ENCODE measurements at regions not wholly inside any gene's neighbourhood (a gene's known extent, or its start where the extent isn't known, plus 50 kb on each side); places are given as distances from the start of the nearest gene placed in this dataset.

DNA sequence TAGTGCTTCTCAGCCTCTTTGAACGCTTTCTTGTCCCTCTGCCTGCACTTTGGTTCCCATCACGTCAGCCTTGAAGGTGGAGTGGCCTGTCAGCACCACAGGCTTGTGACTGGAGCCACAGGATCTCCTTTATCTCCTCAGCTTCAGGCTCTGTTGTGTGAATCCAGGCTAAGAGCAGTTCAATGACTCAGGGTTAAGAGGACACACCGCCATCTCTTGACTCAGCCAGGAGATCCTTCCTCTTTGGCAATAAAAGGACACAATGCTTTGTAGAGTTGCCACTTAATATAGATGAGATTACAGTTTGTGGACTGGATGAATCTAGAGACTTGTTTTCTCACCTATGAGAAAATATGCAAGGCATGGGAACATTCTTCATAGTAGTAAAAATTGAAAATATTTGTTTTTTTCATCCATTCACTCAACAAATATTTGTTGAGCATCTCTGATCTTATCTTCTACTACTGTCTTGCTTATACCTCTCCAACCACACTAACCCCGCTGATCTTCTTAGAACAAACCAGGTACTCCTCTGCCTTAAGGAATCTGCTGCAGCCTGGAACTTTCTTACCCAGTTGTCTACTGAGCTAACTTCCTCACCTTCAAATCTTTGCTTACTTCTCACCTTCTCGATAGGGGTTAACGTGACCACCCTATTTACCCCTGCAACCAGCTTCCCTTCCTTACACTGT lies 62.3 kb downstream of the UCHL1 start:
- FAIRE-seq (peak; percentile 35), DNase-seq (ENCODE audit: low spot score) (peak; percentile 42)

DNA sequence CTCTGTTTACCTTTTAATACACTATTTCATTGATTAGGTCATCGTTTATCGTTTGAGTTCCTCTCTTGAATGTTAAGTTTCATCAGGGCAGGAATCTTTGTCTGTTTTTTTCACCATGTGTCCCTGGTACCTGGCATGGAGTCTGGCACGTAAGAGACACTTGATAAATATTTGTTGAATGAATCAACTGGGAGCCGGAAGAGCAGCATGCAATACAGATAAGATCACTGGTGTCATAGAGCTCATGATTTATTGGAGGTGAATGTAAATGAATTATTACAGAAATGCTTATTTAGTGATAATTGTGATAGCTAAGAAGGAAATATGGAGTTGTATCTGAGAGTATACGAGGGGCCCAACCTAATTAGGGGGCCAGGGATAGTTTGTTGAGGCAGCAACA lies 62.8 kb downstream of the UCHL1 start:
- FAIRE-seq, result no peak
- DNase-seq (ENCODE audit: low spot score), result peak; percentile 53

DNA sequence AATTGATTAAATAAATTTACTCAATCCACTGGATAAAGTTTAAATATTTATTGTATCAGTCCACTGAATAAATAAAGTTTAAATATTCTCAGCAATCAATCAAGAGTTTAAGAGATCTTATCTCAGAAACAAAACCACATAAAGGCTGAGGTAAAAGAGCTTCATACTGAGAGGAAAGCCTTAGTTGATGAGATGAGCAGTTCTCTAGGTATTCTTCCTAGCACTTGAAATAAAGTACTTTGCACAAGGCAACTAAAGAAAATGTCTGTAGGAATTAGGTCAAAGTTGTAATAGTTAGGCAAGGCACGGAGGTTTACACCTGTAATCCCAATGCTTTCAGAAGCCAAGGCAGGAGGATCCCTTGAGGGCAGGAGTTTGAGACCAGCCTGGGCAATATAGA lies 63.5 kb downstream of the UCHL1 start:
- DNase-seq (ENCODE audit: low spot score), result no peak
- no peak for FAIRE-seq

DNA sequence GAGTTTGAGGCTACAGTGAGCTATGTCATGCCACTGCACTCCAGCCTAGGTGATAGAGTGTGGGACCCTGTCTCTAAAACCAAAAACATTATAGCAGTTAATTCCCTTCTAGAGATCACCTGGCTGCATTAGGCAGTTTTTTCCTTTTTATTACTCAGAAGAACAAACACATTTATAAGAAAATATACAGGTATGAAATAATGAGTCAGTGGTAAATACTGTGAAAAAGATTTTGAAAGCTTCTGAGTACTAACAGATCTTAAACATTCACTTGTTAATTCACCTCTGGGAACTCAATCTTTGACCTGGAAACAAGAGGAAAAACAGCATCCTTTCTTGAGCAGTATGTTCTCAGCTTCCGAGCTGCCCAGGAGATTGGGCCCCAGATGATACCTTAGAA lies 64.1 kb downstream of the UCHL1 start:
- DNase-seq (ENCODE audit: low spot score) (no peak), FAIRE-seq (no peak)

DNA sequence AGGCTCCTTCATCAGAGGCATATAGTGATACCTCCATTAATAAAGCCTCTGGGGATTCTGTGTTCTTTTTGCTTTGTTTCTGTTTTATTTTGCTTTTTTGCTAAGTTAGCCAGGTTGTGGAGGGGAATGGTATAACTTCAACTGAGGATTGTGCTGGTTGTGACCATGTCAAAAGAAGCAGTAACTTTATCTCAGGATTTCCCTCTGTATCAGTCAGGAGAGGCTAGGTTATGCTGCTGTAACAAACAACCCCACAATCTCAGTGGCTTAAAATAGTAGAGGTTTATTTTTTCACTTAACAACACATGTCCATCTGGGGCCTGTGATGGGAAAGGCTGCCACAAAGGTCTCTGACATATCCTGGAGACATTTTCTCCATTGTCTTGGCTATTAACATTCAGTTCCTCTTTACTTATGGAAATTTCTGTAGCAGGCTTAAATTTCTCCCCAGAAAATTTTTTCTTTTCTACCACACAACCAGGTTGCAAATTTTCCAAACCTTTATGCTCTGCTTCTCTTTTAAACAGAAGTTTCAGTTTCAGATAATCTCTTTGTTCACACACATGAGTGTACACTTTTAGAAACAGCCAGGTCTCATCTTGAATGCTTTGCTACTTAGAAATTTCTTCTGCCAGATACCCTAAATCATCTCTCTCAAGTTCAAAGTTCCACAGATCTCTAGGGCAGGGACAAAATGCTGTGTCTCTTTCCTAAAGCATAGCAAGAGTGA lies 64.7 kb downstream of the UCHL1 start:
- FAIRE-seq (no peak), DNase-seq (ENCODE audit: low spot score) (no peak)

DNA sequence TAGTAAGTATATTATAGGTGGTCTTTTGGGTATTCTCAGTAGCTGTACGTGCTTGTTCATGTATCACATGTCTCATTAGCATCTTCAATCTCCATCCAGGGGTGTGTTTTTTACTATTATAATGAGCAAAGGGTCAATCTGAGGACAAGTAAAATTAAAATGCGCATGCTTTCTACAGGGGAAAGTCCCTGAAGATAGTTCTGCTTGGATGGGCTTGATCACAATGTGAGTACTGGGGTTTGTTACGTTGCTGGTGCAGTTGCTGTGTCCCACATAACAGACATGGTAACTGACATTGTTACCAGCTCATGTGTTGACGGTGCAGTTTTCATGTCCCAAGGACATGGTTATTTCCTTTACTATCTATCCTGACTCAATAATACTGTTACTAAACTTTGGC lies 65.9 kb downstream of the UCHL1 start:
- DNase-seq (ENCODE audit: low spot score) (no peak), FAIRE-seq (peak; percentile 37)

DNA sequence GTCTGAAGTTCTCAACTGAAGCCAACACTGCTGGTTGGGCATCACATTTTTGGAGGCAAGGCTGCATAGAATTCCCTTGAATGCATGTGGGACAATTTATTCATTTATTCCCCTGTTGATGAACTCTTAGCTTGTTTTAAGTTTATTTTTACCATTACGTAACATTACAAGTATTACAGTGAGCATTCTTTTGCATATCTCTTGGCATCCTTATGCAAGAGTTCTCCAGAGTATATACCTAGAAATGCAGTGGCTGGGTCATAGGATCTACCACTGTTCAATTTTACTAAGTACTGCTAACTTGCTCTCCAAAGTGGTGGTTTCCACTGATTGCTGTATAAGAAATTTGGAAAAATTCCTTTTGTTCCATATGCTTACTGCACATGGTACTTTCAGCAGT lies 66.5 kb downstream of the UCHL1 start:
- no peak for DNase-seq (ENCODE audit: low spot score)
- no peak for FAIRE-seq

DNA sequence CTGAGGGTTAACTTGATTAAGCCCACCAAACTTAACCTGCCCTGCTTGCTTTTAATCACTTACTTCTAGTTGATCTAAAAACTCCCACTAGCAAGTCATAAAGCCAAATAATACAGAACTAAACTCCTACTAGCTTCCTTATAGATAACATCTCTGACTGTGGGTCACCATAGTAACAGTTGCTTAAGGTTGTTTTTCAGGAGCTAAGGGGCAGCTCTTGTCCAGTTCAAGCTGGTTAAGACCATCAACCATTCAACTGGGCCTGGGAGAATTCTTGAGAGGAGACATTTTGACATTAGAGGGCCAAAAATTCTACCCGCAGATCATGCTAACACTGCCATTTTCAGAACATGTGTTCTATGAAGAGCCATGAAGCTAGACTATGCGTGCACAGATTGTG lies 67.0 kb downstream of the UCHL1 start:
- DNase-seq (ENCODE audit: low spot score) (no peak), FAIRE-seq (peak; percentile 59)

DNA sequence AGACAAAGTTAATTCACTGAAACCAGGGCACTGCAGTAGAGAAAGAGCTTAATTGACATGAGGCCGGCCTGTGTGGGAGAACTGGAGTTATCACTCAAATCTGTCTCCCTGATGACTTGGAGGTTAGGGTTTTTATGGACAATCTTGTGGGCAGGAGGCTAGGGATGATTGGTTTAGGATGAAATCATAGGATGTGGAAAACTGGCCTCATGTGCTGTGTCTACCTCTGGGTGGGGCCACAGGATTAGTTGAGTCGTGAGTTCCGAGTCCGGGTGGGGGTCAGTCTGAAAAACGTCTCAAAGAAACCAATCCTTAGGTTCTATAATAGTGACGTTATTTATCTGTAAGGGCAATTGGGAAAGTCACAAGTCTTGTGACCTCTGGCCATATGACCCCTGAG lies 68.1 kb downstream of the UCHL1 start:
- FAIRE-seq, result peak; percentile 23
- DNase-seq (ENCODE audit: low spot score), result no peak

DNA sequence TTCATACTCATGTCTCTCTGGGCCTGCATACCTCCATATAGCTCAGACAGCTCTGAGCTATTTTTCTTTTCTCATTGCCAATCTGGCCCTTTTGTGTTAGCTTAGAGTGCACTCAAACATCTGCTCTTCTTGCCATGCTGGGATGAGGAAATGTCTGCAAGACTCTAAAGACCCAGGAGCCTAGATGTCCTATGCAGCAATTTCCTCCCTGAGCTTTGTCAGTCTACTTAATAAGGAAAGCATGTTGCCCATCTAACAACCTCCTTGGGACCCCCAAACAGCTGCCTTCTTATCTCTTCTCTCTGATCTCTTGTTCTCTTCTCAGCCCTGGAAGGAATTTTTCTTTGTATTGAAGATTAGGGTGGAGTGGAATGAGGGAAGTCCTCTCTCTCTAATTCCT lies 69.2 kb downstream of the UCHL1 start:
- DNase-seq (ENCODE audit: low spot score) (no peak), FAIRE-seq (no peak)

DNA sequence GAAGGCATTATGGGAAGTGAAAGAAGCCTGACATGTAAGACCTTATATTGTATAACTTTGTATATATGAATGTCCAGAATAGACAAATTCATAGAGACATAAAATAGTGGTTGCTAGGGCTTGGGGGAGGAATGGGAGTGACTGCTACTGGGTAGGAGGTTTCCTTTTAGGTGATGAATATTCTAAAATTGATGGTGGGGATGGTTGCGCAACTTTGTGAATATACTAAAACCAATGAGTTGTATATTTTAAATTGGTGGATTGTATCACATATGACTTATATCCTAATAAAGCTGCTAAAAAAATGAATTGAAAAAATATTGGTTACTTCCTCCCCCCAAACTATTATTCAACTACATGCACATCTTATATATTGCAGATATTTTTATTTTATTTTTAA lies 70.0 kb downstream of the UCHL1 start:
- no peak for DNase-seq (ENCODE audit: low spot score)

DNA sequence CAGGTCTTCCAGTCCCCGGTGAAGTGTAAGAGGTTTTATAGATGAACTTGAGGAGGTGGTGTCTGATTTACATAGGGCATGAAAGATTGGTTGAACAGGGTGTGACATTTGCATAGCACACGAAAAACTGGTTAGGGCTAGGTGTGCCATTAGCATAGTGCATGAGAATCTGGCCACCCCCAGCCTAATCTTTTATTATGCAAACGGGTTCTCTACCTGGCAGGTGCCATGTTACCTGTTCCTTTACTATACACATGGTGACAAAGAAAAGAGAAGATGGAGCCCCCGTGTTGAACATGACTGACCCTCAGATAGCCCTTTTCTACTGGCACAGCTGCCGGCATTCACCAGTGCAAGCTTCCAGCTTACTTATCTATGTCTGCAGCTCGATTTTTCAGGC lies 71.0 kb downstream of the UCHL1 start:
- no peak for DNase-seq (ENCODE audit: low spot score)
- no peak for FAIRE-seq

More for the DNA sequence above, 70.0 kb downstream of the UCHL1 start:
- no peak for FAIRE-seq

DNA sequence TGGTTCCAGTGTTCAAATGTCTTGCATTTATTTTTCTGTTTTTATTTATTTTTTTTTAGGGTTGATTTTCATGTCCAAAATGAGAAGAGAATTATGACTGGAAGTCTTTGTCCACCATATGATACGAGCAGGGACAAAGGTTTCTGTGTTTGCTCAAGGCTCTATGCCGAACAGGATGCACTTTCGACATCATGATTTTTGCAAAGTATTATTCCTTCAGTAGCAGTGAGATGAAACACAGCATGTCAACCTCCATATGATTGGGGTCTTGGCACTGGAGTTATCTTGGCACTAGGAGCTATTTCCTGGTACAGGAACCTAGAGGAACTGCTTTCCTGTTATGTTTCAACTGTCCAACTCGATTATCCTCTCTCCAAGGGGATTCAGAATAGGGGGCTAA lies 72.6 kb downstream of the UCHL1 start:
- FAIRE-seq (no peak), DNase-seq (ENCODE audit: low spot score) (no peak)

DNA sequence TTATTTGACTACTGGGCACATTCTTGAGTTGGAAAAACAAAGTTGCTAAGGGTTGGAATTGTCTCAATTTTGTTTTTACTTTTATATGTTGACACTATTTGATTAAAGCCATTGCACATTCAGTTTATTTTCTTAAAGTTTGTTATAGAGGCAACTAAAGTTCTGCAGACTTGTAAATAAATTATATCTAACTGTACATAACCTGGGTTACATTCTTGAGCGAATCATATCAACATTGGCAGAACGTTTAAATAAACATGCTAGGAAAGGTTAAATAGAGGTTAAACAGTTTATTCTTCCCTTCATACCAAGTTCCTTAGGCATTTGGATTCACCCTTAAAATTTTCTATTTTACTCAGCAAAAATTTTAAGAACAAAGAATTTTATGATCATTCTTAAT lies 74.5 kb downstream of the UCHL1 start:
- no peak for DNase-seq (ENCODE audit: low spot score)
- FAIRE-seq, result no peak

DNA sequence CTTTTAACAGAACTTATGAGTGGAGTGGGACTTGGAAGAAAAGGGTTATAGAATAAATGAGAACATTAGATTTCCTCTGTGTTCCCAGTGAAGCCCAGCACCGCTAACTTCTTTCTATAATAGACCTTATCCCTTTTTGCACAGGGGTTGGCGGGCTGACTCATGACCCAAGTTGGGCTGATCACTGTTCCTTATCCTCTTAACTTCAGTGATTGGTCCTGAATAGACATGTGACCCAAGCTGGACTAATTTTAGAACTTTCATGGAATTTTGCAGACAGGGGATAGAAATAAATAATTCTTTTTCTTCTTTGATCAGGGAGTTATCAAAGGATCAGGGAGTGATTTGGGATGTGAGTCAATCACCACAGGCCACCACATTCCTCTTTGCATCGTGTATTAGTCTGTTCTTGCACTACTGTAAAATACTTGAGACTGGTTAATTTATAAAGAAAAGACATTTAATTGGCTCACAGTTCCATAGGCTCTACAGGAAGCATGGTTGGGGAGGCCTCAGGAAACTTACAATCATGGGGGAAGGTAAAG lies 75.9 kb downstream of the UCHL1 start:
- DNase-seq (ENCODE audit: low spot score) (no peak), FAIRE-seq (no peak)

DNA sequence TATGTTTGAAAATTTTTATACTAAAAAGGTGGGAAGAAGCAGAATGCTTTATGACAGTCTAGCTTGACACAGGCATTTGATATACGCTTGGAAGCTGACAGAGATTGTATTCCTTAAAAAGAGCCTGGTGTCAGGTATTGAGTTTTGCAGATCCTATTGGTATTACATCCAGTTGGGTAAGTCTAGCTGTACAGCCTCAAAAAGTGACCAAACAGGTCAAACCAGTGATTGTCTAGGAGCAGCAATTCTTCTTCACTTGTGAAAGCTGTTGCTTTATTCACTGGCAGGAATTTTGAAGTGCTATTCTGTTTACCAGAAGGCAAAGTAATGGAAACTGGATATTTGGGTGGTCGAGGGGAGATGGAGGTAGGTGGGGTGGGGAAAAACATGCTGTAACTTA lies 77.5 kb downstream of the UCHL1 start:
- no peak for DNase-seq (ENCODE audit: low spot score)
- FAIRE-seq, result no peak

DNA sequence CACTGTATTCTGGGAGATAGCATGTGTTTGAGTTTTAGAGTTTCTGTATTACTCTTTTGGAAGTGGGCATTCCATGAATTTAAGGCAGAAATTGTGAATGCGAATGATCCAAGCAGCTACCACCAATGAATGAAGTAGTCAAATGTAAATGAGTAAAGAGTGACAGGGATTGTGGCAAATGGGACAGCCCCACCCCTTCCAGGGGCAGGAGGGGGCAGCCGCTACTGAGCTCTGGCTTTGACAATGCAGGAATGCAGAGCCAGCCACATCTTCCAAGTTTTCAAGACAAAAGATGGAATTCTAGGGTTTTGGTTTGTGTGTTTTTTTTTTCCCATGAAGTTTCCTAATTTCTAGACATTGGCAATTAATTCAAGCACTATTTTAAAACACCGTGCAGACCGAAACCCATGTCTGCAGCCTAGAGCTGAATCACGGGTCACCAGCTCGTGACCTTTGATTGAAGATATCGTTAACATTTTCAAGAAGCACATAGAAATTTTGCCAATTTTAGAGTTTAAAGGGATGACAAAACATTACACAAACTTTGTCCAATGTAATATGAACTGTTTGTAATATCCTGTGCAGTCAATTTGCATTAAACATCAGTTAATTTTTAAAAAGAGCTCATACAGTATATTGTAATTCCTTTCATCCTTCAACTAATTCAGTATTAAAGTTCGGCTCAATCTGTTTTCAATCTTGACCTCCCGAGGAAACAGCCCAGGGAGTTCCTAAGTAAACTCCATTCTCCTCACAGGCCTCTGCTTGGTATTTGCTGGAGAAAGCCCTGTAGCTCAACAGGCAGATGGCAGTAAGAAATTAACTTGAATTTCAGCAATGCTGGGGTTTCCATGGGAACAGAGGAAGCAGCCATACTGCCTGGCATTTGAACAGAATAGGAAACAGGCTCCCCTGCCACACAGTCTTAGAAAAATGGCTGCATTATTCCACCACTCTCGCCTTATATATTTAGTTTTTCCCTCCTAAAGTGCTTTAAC lies 83.4 kb downstream of the UCHL1 start:
- FAIRE-seq (no peak), DNase-seq (ENCODE audit: low spot score) (no peak)

DNA sequence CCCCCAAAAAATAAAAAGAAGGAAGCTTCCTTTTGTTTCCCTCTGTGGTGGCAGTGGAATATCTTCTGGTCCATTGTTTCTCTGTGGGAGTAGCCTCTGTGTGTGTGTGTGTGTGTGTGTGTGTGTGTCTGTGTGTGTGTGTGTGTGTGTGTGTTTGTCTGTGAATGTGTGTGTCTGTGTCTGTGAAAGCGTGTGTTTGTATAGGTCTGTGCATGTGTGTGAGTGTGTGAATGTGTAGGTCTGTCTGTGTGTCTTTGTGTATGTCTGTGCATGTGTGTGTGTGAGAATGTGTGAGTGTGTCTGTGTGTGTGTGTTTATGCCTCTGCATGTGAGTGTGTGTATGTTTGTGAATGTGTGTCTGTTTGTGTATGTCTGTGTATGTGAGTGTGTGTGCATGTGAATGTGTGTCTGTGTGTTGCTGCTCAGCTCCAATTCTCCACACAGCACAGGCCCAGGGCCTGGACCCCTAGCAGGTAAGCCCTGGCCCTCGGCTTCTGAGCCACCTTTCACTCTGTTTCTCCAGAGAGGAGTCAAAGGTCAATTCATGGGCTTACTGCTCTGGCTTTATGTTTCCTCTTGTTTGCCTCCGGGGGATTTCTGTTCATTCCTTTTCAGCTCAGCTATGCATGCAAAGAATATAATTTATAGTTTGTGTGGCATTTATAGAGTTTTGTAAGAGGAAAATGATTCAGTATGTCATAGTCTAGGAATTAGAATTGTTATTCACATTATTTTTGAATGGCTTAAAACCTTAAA lies 89.8 kb downstream of the UCHL1 start:
- DNase-seq (ENCODE audit: low spot score), result no peak
- FAIRE-seq, result peak; percentile 98

DNA sequence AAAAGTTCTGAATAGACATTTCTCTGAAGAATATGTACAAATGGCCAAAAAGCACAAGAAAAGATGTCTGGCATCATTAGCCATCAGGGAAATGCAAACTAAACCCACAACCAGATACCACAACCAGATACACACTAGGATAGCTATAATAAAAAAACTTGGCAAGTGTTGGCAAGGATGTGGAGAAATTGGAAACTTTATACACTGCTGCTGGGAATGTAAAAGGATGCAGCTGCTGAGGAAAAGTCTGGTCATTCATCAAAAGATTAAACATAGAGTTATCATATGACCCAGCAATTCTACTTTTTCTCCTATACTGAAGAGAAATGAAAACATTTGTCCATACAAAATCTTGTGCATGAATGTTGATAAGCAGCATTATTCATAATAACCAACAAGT lies 92.3 kb downstream of the UCHL1 start:
- FAIRE-seq (no peak), DNase-seq (ENCODE audit: low spot score) (no peak)

DNA sequence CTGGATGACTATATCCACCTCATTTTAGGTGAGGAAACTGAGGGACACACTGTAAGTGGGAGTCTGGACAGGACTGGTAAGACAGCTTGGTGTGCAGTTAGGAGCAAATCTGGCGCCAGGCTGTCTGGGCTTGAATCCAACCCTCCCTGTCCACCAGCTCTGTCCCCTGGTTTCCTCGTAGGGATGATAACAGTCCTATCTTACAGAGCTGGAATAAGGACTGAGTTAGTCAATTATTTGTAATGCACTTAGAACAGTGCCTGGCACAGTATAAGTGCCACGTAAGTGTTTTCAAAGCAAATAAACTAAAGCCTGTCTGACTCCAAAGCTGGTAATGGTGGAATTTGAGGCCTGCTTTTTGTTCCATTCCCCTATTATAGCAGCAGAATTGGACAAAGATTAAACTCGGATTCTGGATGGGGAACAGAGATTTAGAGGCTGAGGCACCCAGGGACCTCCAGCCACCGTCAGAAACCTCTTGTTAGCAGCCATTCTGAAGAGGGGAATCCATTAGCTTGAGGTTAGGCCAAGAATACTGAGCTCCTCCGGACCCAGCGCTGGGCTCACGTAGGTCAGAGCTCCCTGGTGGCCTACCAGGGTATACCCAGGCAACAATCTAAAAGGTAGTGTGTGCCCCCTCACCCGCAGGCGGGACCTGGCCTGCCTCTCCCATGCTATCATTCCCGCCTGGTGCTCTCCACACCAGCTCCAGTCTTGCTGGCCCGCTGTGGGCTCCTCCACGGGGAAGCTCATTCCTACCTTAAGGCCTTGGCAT lies 102.1 kb downstream of the UCHL1 start:
- DNase-seq (ENCODE audit: low spot score), result peak; percentile 40
- no peak for FAIRE-seq

Measured in urothelium cell line (cell line).